Transverse colon (tissue), 3 donors: ENCODE measurements at regions not wholly inside any gene's neighbourhood (a gene's known extent, or its start where the extent isn't known, plus 50 kb on each side); places are given as distances from the start of the nearest gene placed in this dataset.

Experiments
- POLR2A ChIP-seq: fragments of 450-650 bp; IDR thresholded peaks from one replicate; pipeline ENCODE4 v1.6.1; 2016; ENCODE audit warnings: antibody characterized with exemption, mild to moderate bottlenecking, moderate library complexity
- TF ChIP-seq, protein P1 (sequence below), 5 experiments: fragments of 200-600 bp in 3 of 5; fragments of 450-650 bp in 2 of 5; sonication (generic) in 3 of 5; IDR thresholded peaks; 1 replicate in 2 of 5; 2 replicates in 3 of 5; pipeline ENCODE4 v1.5.1; 2016 to 2017; ENCODE audit warnings: antibody characterized with exemption in 5 of 5, inconsistent platforms in 3 of 5, mild to moderate bottlenecking in 2 of 5, moderate library complexity in 1 of 5

GRCh38 chr5:56506211-56506965 lies 273.3 kb upstream of the ANKRD55 start:
- TF ChIP-seq, protein P1, sequence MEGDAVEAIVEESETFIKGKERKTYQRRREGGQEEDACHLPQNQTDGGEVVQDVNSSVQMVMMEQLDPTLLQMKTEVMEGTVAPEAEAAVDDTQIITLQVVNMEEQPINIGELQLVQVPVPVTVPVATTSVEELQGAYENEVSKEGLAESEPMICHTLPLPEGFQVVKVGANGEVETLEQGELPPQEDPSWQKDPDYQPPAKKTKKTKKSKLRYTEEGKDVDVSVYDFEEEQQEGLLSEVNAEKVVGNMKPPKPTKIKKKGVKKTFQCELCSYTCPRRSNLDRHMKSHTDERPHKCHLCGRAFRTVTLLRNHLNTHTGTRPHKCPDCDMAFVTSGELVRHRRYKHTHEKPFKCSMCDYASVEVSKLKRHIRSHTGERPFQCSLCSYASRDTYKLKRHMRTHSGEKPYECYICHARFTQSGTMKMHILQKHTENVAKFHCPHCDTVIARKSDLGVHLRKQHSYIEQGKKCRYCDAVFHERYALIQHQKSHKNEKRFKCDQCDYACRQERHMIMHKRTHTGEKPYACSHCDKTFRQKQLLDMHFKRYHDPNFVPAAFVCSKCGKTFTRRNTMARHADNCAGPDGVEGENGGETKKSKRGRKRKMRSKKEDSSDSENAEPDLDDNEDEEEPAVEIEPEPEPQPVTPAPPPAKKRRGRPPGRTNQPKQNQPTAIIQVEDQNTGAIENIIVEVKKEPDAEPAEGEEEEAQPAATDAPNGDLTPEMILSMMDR (IDR thresholded peaks at IDR 0.05) = no peak
- TF ChIP-seq POLR2A = no peak
